AG04450 (cell line): ENCODE measurements at regions not wholly inside any gene's neighbourhood (a gene's known extent, or its start where the extent isn't known, plus 50 kb on each side); places are given as distances from the start of the nearest gene placed in this dataset.
A peak's percentile ranks its signal among the peaks of the same experiment; 100 is the strongest.
"Not testable (repeated sequence)": the region's sequence is repeated elsewhere in the genome, so short reads cannot be mapped to it uniquely, and the experiment has no call there.

Experiments used
- CTCF ChIA-PET: fragments of 300-600, 350-600 bp; formaldehyde crosslinking; extraction: SDS; loops from one replicate; lab custom pipeline; 2022; ENCODE audit warnings: antibody characterized with exemption, inconsistent platforms; lab: Charles Lee
- POLR2A ChIA-PET: fragments of 350-600 bp; formaldehyde crosslinking; extraction: SDS; loops from one replicate; lab custom pipeline; 2021; ENCODE audit warnings: antibody characterized with exemption, inconsistent platforms; lab: Yijun Ruan, JAX
- DNase-seq: peaks from one replicate; pipeline ENCODE4 v3.0.0-alpha.2; 2011; ENCODE audit warnings: low read depth, low spot score
- H3K27ac ChIP-seq: one replicate; pipeline ENCODE4 v1.5.1; 2012; ENCODE audit warnings: low read depth, low read length, control low read depth
- H3K27me3 ChIP-seq: one replicate; pipeline ENCODE4 v1.6.0; 2012; ENCODE audit warnings: low read length; ENCODE audit not compliant: control insufficient read depth, insufficient read depth
- H3K4me3 ChIP-seq: 2 replicates; pipeline ENCODE4 v1.5.1; 2011; ENCODE audit warnings: mild to moderate bottlenecking, low read depth, low read length, control low read depth
- H3K9me3 ChIP-seq: 2 replicates; pipeline ENCODE4 v1.5.1; 2012; ENCODE audit warnings: low read length; ENCODE audit not compliant: control insufficient read depth, insufficient read depth
- CTCF ChIP-seq: IDR thresholded peaks from 2 replicates; pipeline ENCODE4 v1.5.1; 2011; ENCODE audit warnings: low read depth, low read length, control low read depth, inconsistent platforms

- H3K9me3 ChIP-seq: no peaks in the 10 kb centered on the region
- ChIA-PET POLR2A (no interaction called here), CTCF (no interaction called here)
- no peak for DNase-seq
- TF ChIP-seq CTCF: no peak
- no peak overlapping the region for H3K27ac ChIP-seq
- no peaks in the 10 kb centered on the region for H3K27me3 ChIP-seq
- no peak overlapping the region for H3K4me3 ChIP-seq
These were observed 261.6 kb upstream of the KYNU start for GRCh38 chr2:142615876-142616275.

GRCh38 chr2:142613193-142613592 lies 264.3 kb upstream of the KYNU start:
- DNase-seq, H3K4me3 ChIP-seq, H3K9me3 ChIP-seq, CTCF ChIA-PET, POLR2A ChIA-PET, H3K27ac ChIP-seq, H3K27me3 ChIP-seq: not testable (repeated sequence)

- no peak for TF ChIP-seq CTCF
- POLR2A ChIA-PET: no interaction called here
- Histone ChIP-seq H3K27ac (no peak overlapping the region), H3K4me3 (no peak overlapping the region), H3K27me3 (no peaks in the 10 kb centered on the region), H3K9me3 (no peaks in the 10 kb centered on the region)
- DNase-seq: no peak
- CTCF ChIA-PET: no interaction called here
These were observed 272.0 kb upstream of the KYNU start for GRCh38 chr2:142605421-142605820.

GRCh38 chr2:142603759-142604158 lies 273.7 kb upstream of the KYNU start:
- ChIA-PET POLR2A (no interaction called here), CTCF (interaction anchor here (1.2 to 1.4 kb wide), 5 partner anchors 317 to 440 kb away, joined by 3 to 4 read pairs (median 4); no protein-coding TSS in a partner anchor)
- TF ChIP-seq CTCF: peak; percentile 16; the same call in 1 of the 2 replicates
- Histone ChIP-seq H3K9me3 (no peaks in the 10 kb centered on the region), H3K27ac (no peak overlapping the region), H3K27me3 (no peaks in the 10 kb centered on the region), H3K4me3 (no peak overlapping the region)
- DNase-seq: no peak

- no peaks in the 10 kb centered on the region for H3K27me3 ChIP-seq
- no peak overlapping the region for H3K4me3 ChIP-seq
- H3K27ac ChIP-seq: no peak overlapping the region
- no peak for DNase-seq
- ChIA-PET POLR2A (no interaction called here), CTCF (interaction anchor here (1.2 kb wide), 1 partner anchor 316 kb away, joined by 3 read pairs; no protein-coding TSS in a partner anchor)
- no peak for TF ChIP-seq CTCF
- H3K9me3 ChIP-seq: no peaks in the 10 kb centered on the region
These were observed 275.0 kb upstream of the KYNU start for GRCh38 chr2:142602418-142602989.
